ENCODE measurements at regions not wholly inside any gene's neighbourhood (a gene's known extent, or its start where the extent isn't known, plus 50 kb on each side); places are given as distances from the start of the nearest gene placed in this dataset.

- CTCF ChIA-PET: no interaction called here
- no peak overlapping the region for H3K27ac Mint-ChIP-seq
These were observed 311.0 kb downstream of the FBXW7 start for GRCh38 chr4:152224721-152225420.

GRCh38 chr4:152224223-152224622 lies 311.7 kb downstream of the FBXW7 start:
- Mint-ChIP-seq H3K27ac (no peak overlapping the region), H3K4me1 (peaks cover 5% of the 10 kb centered on the region), H3K4me3 (no peak overlapping the region), H3K27me3 (no peaks in the 10 kb centered on the region), H3K36me3 (no peaks in the 10 kb centered on the region), H3K9me3 (ENCODE audit: low read depth) (no peaks in the 10 kb centered on the region)
- no peak for ATAC-seq
- CTCF ChIA-PET: no interaction called here
- DNase-seq: no peak

More at GRCh38 chr4:152224721-152225420, 311.0 kb downstream of the FBXW7 start:
- ATAC-seq (no peak), DNase-seq (no peak)
- Mint-ChIP-seq H3K27me3 (no peaks in the 10 kb centered on the region), H3K36me3 (no peaks in the 10 kb centered on the region), H3K9me3 (ENCODE audit: low read depth) (no peaks in the 10 kb centered on the region), H3K4me3 (no peak overlapping the region), H3K4me1 (peaks cover 4% of the 10 kb centered on the region)

- no peaks in the 10 kb centered on the region for H3K9me3 Mint-ChIP-seq (ENCODE audit: low read depth)
- CTCF ChIA-PET: no interaction called here
- H3K36me3 Mint-ChIP-seq: no peaks in the 10 kb centered on the region
- peaks cover 7% of the 10 kb centered on the region for H3K4me1 Mint-ChIP-seq
- no peak overlapping the region for H3K27ac Mint-ChIP-seq
- no peak for ATAC-seq
- DNase-seq: no peak
- H3K27me3 Mint-ChIP-seq: no peaks in the 10 kb centered on the region
- H3K4me3 Mint-ChIP-seq: no peak overlapping the region
These were observed 312.3 kb downstream of the FBXW7 start for GRCh38 chr4:152223600-152223999.

- Mint-ChIP-seq H3K4me1 (peaks cover 7% of the 10 kb centered on the region), H3K27me3 (no peaks in the 10 kb centered on the region), H3K36me3 (no peaks in the 10 kb centered on the region), H3K4me3 (no peak overlapping the region), H3K27ac (no peak overlapping the region), H3K9me3 (ENCODE audit: low read depth) (no peaks in the 10 kb centered on the region)
- ATAC-seq (no peak), DNase-seq (no peak)
- CTCF ChIA-PET: no interaction called here
These were observed 313.9 kb downstream of the FBXW7 start for GRCh38 chr4:152221816-152222516.

DNA sequence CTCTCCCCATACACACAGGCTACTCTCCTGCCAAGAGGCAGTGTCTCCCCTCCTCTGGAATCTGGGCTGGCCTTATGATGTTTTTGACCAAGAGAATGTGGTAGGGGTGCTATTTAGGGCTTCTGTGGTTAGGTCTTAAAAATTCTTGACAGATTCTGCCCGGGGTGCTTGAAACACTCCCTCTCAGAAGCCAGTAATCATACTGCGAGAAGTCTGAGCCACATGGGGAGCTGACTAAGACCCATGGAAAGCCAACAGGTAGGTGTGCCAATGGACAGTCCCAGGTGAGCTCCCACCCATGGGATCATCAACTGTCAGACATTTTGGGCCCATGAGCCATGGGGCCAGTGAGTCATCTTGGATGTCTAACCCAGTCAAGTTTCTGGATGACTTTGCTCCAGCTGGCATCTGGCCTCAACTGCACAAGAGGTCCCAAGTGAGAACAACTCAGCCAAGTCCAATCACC lies 315.7 kb downstream of the FBXW7 start:
- Mint-ChIP-seq H3K9me3 (ENCODE audit: low read depth) (no peaks in the 10 kb centered on the region), H3K27me3 (peaks cover 2% of the 10 kb centered on the region), H3K4me3 (no peak overlapping the region), H3K36me3 (no peaks in the 10 kb centered on the region), H3K27ac (no peak overlapping the region), H3K4me1 (peaks cover 7% of the 10 kb centered on the region)
- CTCF ChIA-PET: no interaction called here
- no peak for ATAC-seq
- DNase-seq: no peak

DNA sequence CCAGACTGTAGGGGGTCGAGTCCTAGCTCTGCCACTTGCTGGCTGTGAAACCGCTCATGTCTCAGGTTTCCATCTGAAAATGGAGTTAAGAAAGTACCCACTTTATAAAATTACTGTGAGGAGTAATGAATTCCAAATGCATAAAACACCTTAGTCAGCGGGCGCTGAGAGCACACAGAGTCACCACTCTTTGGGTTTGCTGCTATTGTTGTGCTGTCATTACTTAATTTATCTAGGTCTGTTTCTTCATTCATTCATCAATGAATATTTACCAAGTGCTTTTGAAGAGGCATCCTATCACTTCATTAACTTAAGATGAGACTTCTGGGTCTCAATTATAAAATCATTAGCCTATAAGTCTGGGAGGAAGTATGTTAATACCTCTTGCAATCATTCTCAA lies 317.3 kb downstream of the FBXW7 start:
- H3K27me3 Mint-ChIP-seq: peaks cover 2% of the 10 kb centered on the region
- H3K27ac Mint-ChIP-seq: no peak overlapping the region
- no peaks in the 10 kb centered on the region for H3K36me3 Mint-ChIP-seq
- no peak for ATAC-seq
- no peak overlapping the region for H3K4me3 Mint-ChIP-seq
- DNase-seq: no peak
- H3K4me1 Mint-ChIP-seq: peaks cover 7% of the 10 kb centered on the region
- H3K9me3 Mint-ChIP-seq (ENCODE audit: low read depth): peaks cover 3% of the 10 kb centered on the region
- CTCF ChIA-PET: no interaction called here

DNA sequence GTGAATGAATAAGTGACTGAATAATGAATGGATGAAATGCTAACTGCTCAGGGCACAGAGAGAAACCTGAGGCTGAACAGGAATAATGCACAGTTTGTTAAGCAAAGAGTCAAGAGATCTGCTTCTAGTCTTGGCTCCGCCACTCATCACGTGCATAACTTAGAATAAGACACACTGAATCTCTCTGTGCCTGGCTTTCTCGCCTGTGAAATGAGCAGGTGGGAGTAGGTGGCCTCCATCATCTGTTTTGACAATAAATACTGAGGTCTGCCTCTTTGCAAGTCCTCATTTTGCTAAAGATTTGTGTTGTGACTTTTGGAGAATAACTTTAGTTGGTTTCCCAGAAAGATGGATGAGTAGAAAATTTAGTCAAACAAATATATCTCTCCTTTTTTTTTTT lies 318.0 kb downstream of the FBXW7 start:
- no peak overlapping the region for H3K27ac Mint-ChIP-seq
- CTCF ChIA-PET: no interaction called here
- ATAC-seq: no peak

GRCh38 chr4:152211936-152212653 lies 323.8 kb downstream of the FBXW7 start:
- H3K27me3 Mint-ChIP-seq: peaks cover 5% of the 10 kb centered on the region
- no peak for DNase-seq
- H3K27ac Mint-ChIP-seq: no peak overlapping the region
- peaks cover 3% of the 10 kb centered on the region for H3K9me3 Mint-ChIP-seq (ENCODE audit: low read depth)
- CTCF ChIA-PET: no interaction called here
- no peak for ATAC-seq
- H3K4me3 Mint-ChIP-seq: no peak overlapping the region
- no peaks in the 10 kb centered on the region for H3K4me1 Mint-ChIP-seq
- no peaks in the 10 kb centered on the region for H3K36me3 Mint-ChIP-seq

More for the DNA sequence above, 318.0 kb downstream of the FBXW7 start:
- no peaks in the 10 kb centered on the region for H3K36me3 Mint-ChIP-seq
- H3K9me3 Mint-ChIP-seq (ENCODE audit: low read depth): peaks cover 3% of the 10 kb centered on the region
- no peak for DNase-seq
- H3K4me1 Mint-ChIP-seq: peaks cover 7% of the 10 kb centered on the region
- peaks cover 2% of the 10 kb centered on the region for H3K27me3 Mint-ChIP-seq
- H3K4me3 Mint-ChIP-seq: no peak overlapping the region

DNA sequence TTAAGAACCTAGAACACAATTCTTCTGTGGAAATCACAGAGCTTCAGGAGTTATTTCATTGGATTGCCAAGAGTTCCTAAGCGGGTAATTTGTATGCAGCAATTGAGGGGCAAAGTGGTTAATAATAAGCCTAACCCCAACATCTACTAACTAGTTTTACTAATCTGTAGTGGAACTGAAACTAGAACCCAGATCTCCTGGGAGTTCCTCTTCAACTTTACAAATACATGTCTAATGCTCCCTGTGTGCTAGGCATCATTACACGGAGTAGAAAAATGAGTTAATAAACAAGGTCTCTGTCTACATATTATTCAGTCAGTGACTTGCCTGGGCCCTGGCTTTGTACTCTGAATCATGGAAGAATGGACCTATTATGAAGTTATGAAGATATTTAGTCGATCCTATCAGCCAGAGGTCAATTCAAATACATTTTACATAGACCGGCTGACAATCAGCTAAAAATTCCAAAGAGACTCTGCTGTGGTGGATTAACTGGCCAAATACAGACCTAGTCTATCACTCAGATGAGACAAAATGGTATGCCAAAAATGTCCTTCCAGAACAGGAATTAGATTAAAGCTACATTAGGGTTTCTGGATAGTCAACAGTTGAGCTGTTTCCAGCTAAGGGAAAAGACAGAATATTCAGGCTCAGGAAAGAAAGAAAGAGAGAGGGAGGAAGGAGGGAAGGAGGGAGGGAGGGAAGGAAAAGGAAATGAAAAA lies 326.0 kb downstream of the FBXW7 start:
- ATAC-seq (no peak), DNase-seq (no peak)
- Mint-ChIP-seq H3K36me3 (no peaks in the 10 kb centered on the region), H3K4me1 (no peaks in the 10 kb centered on the region), H3K9me3 (ENCODE audit: low read depth) (peaks cover under 1% of the 10 kb centered on the region), H3K27me3 (peaks cover 6% of the 10 kb centered on the region), H3K4me3 (no peak overlapping the region), H3K27ac (no peak overlapping the region)
- CTCF ChIA-PET: no interaction called here

DNA sequence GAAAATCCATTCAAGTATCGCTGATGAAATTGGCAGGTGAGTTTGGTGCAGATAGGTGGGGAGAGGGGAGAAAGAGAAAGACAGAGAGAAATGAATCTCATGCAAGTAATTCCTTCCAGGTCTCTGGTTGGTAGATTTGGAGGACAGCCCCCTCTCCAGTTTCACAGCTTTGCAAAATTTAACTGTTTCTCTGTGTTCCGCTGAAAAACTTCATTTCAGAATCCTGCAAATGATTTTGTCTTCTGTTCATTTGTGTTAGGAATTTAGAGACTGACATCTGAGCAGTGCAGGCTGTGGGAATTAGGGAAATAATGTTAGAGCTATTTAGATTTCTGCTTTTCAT lies 328.5 kb downstream of the FBXW7 start:
- Mint-ChIP-seq H3K4me1 (no peaks in the 10 kb centered on the region), H3K36me3 (peaks cover 3% of the 10 kb centered on the region), H3K27ac (no peak overlapping the region), H3K4me3 (no peak overlapping the region), H3K27me3 (peaks cover 6% of the 10 kb centered on the region), H3K9me3 (ENCODE audit: low read depth) (peaks cover 3% of the 10 kb centered on the region)
- no peak for ATAC-seq
- CTCF ChIA-PET: no interaction called here
- no peak for DNase-seq

DNA sequence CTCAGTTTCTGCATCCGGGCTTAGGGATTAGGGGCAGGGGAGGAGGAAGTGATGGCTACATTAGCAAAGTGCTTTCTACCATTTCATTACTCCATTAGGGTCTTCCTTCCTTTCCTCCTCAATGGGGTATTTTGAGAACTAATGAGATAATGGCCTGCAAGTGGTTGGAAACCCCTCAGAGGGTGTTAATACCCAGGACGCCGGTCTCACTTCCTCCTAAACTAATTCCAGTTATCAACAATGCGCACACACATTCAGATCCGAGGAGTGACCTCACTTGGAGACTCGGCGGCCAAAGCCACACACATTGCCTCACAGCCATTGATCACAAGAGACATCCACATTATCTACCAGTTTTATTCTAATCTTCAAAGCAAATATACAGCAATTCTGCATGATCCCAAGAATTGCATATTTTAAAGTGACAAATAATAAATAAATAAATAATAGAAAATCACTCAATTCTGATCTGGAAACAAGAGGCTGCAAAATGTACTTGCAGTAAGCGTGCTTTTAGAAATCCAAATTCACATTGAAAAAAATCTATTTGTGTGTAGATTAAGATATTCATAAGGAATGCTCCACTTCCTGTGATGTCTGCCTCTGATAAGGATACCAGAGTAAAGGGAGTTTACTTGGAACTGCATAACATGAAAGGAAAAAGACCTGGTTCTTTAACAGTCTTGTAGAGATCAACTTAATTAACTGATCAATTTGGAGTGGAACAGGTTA lies 329.1 kb downstream of the FBXW7 start:
- peaks cover 6% of the 10 kb centered on the region for H3K27me3 Mint-ChIP-seq
- CTCF ChIA-PET: no interaction called here
- ATAC-seq: no peak
- DNase-seq: no peak
- no peaks in the 10 kb centered on the region for H3K4me1 Mint-ChIP-seq
- peaks cover 3% of the 10 kb centered on the region for H3K36me3 Mint-ChIP-seq
- no peak overlapping the region for H3K4me3 Mint-ChIP-seq
- H3K27ac Mint-ChIP-seq: no peak overlapping the region
- peaks cover 3% of the 10 kb centered on the region for H3K9me3 Mint-ChIP-seq (ENCODE audit: low read depth)

GRCh38 chr4:152206185-152206584 lies 329.7 kb downstream of the FBXW7 start:
- no peak for DNase-seq
- H3K4me3 Mint-ChIP-seq: no peak overlapping the region
- no peaks in the 10 kb centered on the region for H3K4me1 Mint-ChIP-seq
- CTCF ChIA-PET: no interaction called here
- peaks cover 3% of the 10 kb centered on the region for H3K9me3 Mint-ChIP-seq (ENCODE audit: low read depth)
- H3K36me3 Mint-ChIP-seq: peaks cover 3% of the 10 kb centered on the region
- no peak for ATAC-seq
- H3K27ac Mint-ChIP-seq: no peak overlapping the region
- H3K27me3 Mint-ChIP-seq: peaks cover 6% of the 10 kb centered on the region

DNA sequence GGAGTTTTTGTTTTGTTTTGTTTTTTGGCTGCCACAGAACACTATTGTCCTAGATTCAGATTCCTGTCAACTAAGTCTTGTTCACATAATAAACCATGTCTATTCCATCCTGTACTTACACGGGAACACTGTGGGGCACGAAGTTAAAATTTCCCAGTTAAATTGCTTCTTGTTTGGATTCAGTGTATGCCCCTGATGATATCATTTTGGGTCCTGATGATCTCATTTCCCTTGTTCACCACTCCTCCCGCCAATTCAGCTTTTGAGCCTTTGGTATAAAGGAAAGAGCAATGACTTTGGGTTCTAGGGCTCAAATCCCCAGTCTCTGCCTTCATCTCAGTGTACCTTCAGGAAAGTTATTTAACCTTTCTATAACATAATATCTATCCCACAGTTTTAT lies 333.5 kb downstream of the FBXW7 start:
- Mint-ChIP-seq H3K4me1 (no peaks in the 10 kb centered on the region), H3K9me3 (ENCODE audit: low read depth) (peaks cover 3% of the 10 kb centered on the region), H3K27ac (no peak overlapping the region), H3K27me3 (peaks cover 2% of the 10 kb centered on the region), H3K4me3 (no peak overlapping the region), H3K36me3 (peaks cover 3% of the 10 kb centered on the region)
- ATAC-seq: no peak
- DNase-seq: no peak
- CTCF ChIA-PET: no interaction called here

Measured in activated CD8-positive, alpha-beta memory T cell treated with anti-CD3 and anti-CD28 coated beads, Interleukin-2, amount 10 ng/mL, durations not matched to agents 7 days and 5 days (primary cell).